ENCODE measurements at regions not wholly inside any gene's neighbourhood (a gene's known extent, or its start where the extent isn't known, plus 50 kb on each side); places are given as distances from the start of the nearest gene placed in this dataset.
"Not testable (repeated sequence)": the region's sequence is repeated elsewhere in the genome, so short reads cannot be mapped to it uniquely, and the experiment has no call there.

DNA sequence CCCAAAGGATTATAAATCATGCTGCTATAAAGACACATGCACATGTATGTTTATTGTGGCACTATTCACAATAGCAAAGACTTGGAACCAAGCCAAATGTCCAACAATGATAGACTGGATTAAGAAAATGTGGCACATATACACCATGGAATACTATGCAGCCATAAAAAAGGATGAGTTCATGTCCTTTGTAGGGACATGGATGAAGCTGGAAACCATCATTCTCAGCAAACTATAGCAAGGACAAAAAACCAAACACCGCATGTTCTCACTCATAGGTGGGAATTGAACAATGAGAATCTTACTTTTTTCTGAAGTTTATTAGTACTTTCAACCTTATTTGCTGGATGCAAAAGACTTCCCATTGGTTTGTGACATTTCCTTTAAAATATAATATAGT lies 101.0 kb upstream of the TBX18 start:
- H3K36me3 ChIP-seq; H3K27ac ChIP-seq; H3K4me1 ChIP-seq; H3K9me3 ChIP-seq (replicated peaks); DNase-seq; H3K27me3 ChIP-seq; H3K4me3 ChIP-seq: not testable (repeated sequence)

GRCh38 chr6:84862843-84863242 lies 98.4 kb upstream of the TBX18 start:
- no peak for DNase-seq
- no peak overlapping the region for H3K4me3 ChIP-seq

GRCh38 chr6:84860920-84861319 lies 96.5 kb upstream of the TBX18 start:
- DNase-seq, result no peak
- Histone ChIP-seq H3K4me3 (no peak overlapping the region), H3K4me1 (no peaks in the 10 kb centered on the region), H3K27ac (no peak overlapping the region), H3K27me3 (no peaks in the 10 kb centered on the region), H3K36me3 (no peaks in the 10 kb centered on the region), H3K9me3 (replicated peaks) (no peaks in the 10 kb centered on the region)

More at GRCh38 chr6:84862843-84863242, 98.4 kb upstream of the TBX18 start:
- no peaks in the 10 kb centered on the region for H3K4me1 ChIP-seq
- H3K36me3 ChIP-seq, result no peaks in the 10 kb centered on the region
- H3K27me3 ChIP-seq, result no peaks in the 10 kb centered on the region
- no peaks in the 10 kb centered on the region for H3K9me3 ChIP-seq (replicated peaks)
- no peak overlapping the region for H3K27ac ChIP-seq

- Histone ChIP-seq H3K27ac (no peak overlapping the region), H3K4me3 (no peak overlapping the region), H3K4me1 (no peaks in the 10 kb centered on the region), H3K9me3 (replicated peaks) (no peaks in the 10 kb centered on the region), H3K27me3 (no peaks in the 10 kb centered on the region), H3K36me3 (no peaks in the 10 kb centered on the region)
- no peak for DNase-seq
Observed at GRCh38 chr6:84860509-84860908, 96.1 kb upstream of the TBX18 start.

DNA sequence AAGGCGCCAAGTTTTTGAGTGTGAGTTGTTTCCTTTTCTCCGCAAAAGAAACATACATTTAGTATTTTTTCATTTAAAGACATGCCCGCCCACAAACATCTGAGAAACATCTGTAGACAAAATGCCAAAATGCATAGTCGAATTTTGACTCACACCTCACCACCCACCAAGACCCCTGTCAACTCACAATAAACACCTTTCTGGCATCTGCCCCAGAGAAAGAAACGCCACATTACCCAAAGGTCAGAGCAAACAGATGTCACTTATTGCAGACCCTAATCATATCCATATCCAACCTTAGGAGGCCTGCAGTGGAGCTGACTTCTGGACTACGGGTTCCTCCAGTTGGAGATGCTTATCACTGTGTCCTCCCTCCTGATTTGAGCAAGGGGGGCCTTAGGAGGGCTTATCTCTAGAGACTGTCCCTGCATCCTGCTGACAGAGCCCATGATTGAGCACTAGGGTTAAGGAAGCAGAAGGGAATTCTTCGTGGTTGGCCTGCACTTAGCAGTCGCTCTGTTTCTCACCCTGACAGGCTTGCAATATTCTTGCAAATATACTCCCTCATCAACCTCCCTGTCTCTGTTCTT lies 90.5 kb upstream of the TBX18 start:
- Histone ChIP-seq H3K27ac (no peak overlapping the region), H3K4me3 (no peak overlapping the region), H3K9me3 (replicated peaks) (no peaks in the 10 kb centered on the region), H3K36me3 (no peaks in the 10 kb centered on the region), H3K4me1 (no peaks in the 10 kb centered on the region), H3K27me3 (no peaks in the 10 kb centered on the region)
- DNase-seq, result no peak

GRCh38 chr6:84853901-84854300 lies 89.5 kb upstream of the TBX18 start:
- DNase-seq, result no peak
- H3K9me3 ChIP-seq (replicated peaks), result no peaks in the 10 kb centered on the region
- no peak overlapping the region for H3K4me3 ChIP-seq
- no peaks in the 10 kb centered on the region for H3K36me3 ChIP-seq
- no peak overlapping the region for H3K27ac ChIP-seq
- no peaks in the 10 kb centered on the region for H3K27me3 ChIP-seq
- no peaks in the 10 kb centered on the region for H3K4me1 ChIP-seq

DNA sequence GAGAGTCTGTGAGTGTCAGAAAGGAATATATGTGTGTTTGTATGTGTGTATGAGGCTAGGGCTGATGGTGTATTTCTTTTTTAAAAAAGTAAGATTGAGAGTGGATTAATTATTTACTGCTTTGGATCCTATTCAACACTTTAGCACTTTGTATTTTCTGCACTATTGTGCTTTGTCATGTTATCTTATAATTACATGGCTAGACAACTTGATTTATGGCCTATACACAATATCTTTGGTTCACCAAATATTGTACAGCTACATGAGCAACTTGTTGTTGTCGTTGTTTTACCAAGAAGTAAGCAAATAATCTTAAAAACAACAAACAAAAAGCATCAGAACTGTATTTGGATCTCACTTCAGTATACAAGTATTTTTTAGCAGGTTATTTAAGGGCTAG lies 84.6 kb upstream of the TBX18 start:
- Histone ChIP-seq H3K27ac (no peak overlapping the region), H3K36me3 (no peaks in the 10 kb centered on the region), H3K27me3 (no peaks in the 10 kb centered on the region), H3K4me3 (no peak overlapping the region), H3K4me1 (no peaks in the 10 kb centered on the region), H3K9me3 (replicated peaks) (no peaks in the 10 kb centered on the region)
- DNase-seq, result no peak

- no peak overlapping the region for H3K4me3 ChIP-seq
- no peaks in the 10 kb centered on the region for H3K36me3 ChIP-seq
- no peak for DNase-seq
- H3K4me1 ChIP-seq, result no peaks in the 10 kb centered on the region
- H3K27me3 ChIP-seq, result no peaks in the 10 kb centered on the region
- H3K27ac ChIP-seq, result no peak overlapping the region
- no peaks in the 10 kb centered on the region for H3K9me3 ChIP-seq (replicated peaks)
Observed at GRCh38 chr6:84847390-84848160, 83.2 kb upstream of the TBX18 start.

GRCh38 chr6:84842525-84843166 lies 78.2 kb upstream of the TBX18 start:
- no peaks in the 10 kb centered on the region for H3K36me3 ChIP-seq
- H3K9me3 ChIP-seq (replicated peaks), result no peaks in the 10 kb centered on the region
- H3K4me1 ChIP-seq, result no peaks in the 10 kb centered on the region
- no peaks in the 10 kb centered on the region for H3K27me3 ChIP-seq
- H3K27ac ChIP-seq, result no peak overlapping the region
- no peak for DNase-seq
- H3K4me3 ChIP-seq, result no peak overlapping the region

DNA sequence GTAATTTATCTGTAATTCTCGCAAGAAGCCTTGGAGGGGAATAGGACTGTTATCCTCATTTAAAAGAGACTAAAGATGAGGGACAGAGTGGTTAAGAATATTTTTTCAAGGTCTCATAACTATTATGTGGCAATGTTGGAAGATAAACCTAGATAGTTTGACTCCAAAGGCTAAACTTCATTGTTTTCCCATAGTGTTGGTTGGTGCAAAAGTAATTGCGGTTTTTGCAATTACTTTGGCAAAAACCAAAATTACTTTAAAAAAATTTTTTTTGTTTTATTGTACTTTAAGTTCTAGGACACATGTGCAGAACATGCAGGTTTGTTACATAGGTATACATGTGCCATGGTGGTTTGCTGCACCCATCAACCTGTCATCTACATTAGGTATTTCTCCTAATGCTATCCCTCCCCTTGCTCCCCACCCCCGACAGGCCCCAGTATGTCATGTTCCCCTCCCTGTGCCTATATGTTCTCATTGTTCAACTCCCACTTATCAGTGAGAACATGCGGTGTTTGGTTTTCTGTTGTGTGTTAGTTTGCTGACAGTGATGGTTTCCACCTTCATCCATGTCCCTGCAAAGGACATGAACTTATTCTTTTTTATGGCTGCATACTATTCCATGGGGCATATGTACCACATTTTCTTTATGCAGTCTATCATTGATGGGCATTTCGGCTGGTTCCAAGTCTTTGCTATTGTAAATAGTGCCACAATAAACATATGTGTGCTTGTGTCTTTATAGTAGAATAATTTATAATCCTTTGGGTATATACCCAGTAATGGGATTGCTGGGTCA lies 72.9 kb upstream of the TBX18 start:
- H3K4me3 ChIP-seq; H3K9me3 ChIP-seq (replicated peaks); DNase-seq; H3K27ac ChIP-seq; H3K27me3 ChIP-seq; H3K36me3 ChIP-seq; H3K4me1 ChIP-seq: not testable (repeated sequence)

- Histone ChIP-seq H3K9me3 (replicated peaks) (no peaks in the 10 kb centered on the region), H3K36me3 (no peaks in the 10 kb centered on the region), H3K27ac (no peak overlapping the region), H3K27me3 (no peaks in the 10 kb centered on the region), H3K4me3 (no peak overlapping the region), H3K4me1 (no peaks in the 10 kb centered on the region)
- DNase-seq, result no peak
Observed at GRCh38 chr6:84836366-84836765, 72.0 kb upstream of the TBX18 start.

- H3K4me1 ChIP-seq, result no peaks in the 10 kb centered on the region
- H3K36me3 ChIP-seq, result no peaks in the 10 kb centered on the region
- H3K4me3 ChIP-seq, result no peak overlapping the region
- H3K9me3 ChIP-seq (replicated peaks), result no peaks in the 10 kb centered on the region
- H3K27me3 ChIP-seq, result no peaks in the 10 kb centered on the region
- no peak for DNase-seq
- no peak overlapping the region for H3K27ac ChIP-seq
Observed at GRCh38 chr6:84835340-84835739, 70.9 kb upstream of the TBX18 start.

GRCh38 chr6:84831924-84832323 lies 67.5 kb upstream of the TBX18 start:
- H3K9me3 ChIP-seq (replicated peaks); H3K4me3 ChIP-seq; H3K4me1 ChIP-seq; H3K36me3 ChIP-seq; H3K27ac ChIP-seq; DNase-seq; H3K27me3 ChIP-seq: not testable (repeated sequence)

DNA sequence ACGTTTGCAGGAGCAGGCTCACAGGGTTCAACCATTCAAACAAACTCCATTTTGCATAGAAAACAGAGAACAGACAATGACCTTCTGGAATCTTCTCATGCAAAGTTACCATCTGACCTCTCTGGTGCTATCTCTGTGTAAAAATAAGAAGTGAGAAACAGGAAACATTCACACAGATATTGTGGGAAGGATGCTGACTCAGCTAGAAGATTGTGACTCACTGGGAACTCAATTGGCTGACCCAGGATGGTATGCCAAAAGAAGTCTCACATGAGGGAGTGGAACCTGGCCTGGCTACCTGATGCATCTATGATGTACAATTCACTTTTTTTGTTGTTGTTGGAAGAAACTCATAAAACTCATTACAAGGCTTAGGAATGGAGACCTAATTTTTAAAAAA lies 61.1 kb upstream of the TBX18 start:
- Histone ChIP-seq H3K4me3 (no peak overlapping the region), H3K27me3 (no peaks in the 10 kb centered on the region), H3K4me1 (no peaks in the 10 kb centered on the region), H3K9me3 (replicated peaks) (0 out of 2 replicates have a peak, but pooled peaks cover 2% of the 10 kb centered on the region), H3K27ac (no peak overlapping the region), H3K36me3 (no peaks in the 10 kb centered on the region)
- no peak for DNase-seq

DNA sequence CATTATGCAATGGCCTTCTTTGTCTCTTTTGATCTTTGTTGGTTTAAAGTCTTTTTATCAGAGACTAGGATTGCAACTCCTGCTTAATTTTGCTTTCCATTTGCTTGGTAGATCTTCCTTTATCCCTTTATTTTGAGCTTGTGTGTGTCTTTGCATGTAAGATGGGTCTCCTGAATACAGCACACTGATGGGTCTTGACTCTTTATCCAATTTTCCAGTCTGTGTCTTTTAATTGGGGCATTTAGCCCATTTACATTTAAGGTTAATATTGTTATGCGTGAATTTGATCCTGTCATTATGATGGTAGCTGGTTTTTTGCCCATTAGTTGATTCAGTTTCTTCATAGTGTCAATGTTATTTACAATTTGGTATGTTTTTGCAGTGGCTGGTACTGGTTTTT lies 56.9 kb upstream of the TBX18 start:
- not testable (repeated sequence) for H3K27ac ChIP-seq; H3K4me1 ChIP-seq; H3K4me3 ChIP-seq; H3K9me3 ChIP-seq (replicated peaks); H3K27me3 ChIP-seq; DNase-seq; H3K36me3 ChIP-seq

Measured in SJCRH30 (cell line).